WTC11 (cell line): ENCODE measurements at regions not wholly inside any gene's neighbourhood (a gene's known extent, or its start where the extent isn't known, plus 50 kb on each side); places are given as distances from the start of the nearest gene placed in this dataset.

Source experiments
- ATAC-seq: fragments of 200-7000 bp; cut with Tn5 transposase; 2 replicates; pipeline ENCODE4 v1.10.0; 2021; ENCODE audit warnings: mild to moderate bottlenecking, moderate library complexity
- CTCF ChIA-PET: fragments of 300-600 bp; sonication (Branson Sonifier 250); formaldehyde crosslinking; loops from one replicate; lab custom pipeline; 2021; ENCODE audit warnings: antibody characterized with exemption; lab: Charles Lee
- POLR2A ChIA-PET: fragments of 350-600 bp; sonication (Branson Sonifier 250); formaldehyde crosslinking; loops from one replicate; lab custom pipeline; 2021; ENCODE audit warnings: antibody characterized with exemption; lab: Charles Lee
- DNase-seq: peaks from one replicate; pipeline ENCODE4 v3.0.0; 2021; ENCODE audit warnings: low spot score
- H3K27ac Mint-ChIP-seq: 2 replicates; pipeline ENCODE4 v1.8.0; 2021; ENCODE audit warnings: mixed read lengths
- H3K27me3 Mint-ChIP-seq: 2 replicates; pipeline ENCODE4 v1.8.0; 2021; ENCODE audit warnings: low read depth, mild to moderate bottlenecking, moderate library complexity, mixed read lengths
- H3K36me3 Mint-ChIP-seq: 2 replicates; pipeline ENCODE4 v1.8.0; 2021; ENCODE audit warnings: mixed read lengths
- H3K4me1 Mint-ChIP-seq: 2 replicates; pipeline ENCODE4 v1.8.0; 2022; ENCODE audit warnings: mixed read lengths
- H3K4me3 Mint-ChIP-seq: 2 replicates; pipeline ENCODE4 v1.8.0; 2021; ENCODE audit warnings: mild to moderate bottlenecking, moderate library complexity, mixed read lengths
- H3K9me3 Mint-ChIP-seq: 2 replicates; pipeline ENCODE4 v1.8.0; 2021; ENCODE audit warnings: mixed read lengths
- CREM ChIP-seq: sonication (generic); formaldehyde crosslinking; IDR thresholded peaks from 2 replicates; pipeline ENCODE4 v1.8.1; 2022; ENCODE audit warnings: mild to moderate bottlenecking, missing genetic modification reagents, moderate library complexity
- ELF4 ChIP-seq: sonication (generic); formaldehyde crosslinking; IDR thresholded peaks from 2 replicates; pipeline ENCODE4 v1.8.1; 2022; ENCODE audit warnings: low read depth, mild to moderate bottlenecking, moderate library complexity, missing genetic modification reagents
- ETV6 ChIP-seq: sonication (generic); formaldehyde crosslinking; IDR thresholded peaks from 2 replicates; pipeline ENCODE4 v1.8.1; 2022; ENCODE audit warnings: mild to moderate bottlenecking, missing genetic modification reagents
- FOXK1 ChIP-seq: sonication (generic); formaldehyde crosslinking; IDR thresholded peaks from 2 replicates; pipeline ENCODE4 v1.8.0; 2022; ENCODE audit warnings: mild to moderate bottlenecking, moderate library complexity, missing genetic modification reagents
- FOXP1 ChIP-seq: sonication (generic); formaldehyde crosslinking; IDR thresholded peaks from 2 replicates; pipeline ENCODE4 v1.8.0; 2022; ENCODE audit warnings: missing genetic modification reagents, mild to moderate bottlenecking, moderate library complexity, borderline replicate concordance
- GTF2I ChIP-seq: fragments of 250-450 bp; sonication (Bioruptor Pico); conservative IDR thresholded peaks from 2 replicates; pipeline ENCODE4 v1.4.0; 2021; ENCODE audit warnings: mild to moderate bottlenecking
- IRF2 ChIP-seq: sonication (generic); formaldehyde crosslinking; IDR thresholded peaks from 2 replicates; pipeline ENCODE4 v1.8.0; 2022; ENCODE audit warnings: low read depth, missing genetic modification reagents, borderline replicate concordance
- JAZF1 ChIP-seq: fragments of 250-450 bp; sonication (Bioruptor Pico); IDR thresholded peaks from 2 replicates; pipeline ENCODE4 v1.9.0; 2021; ENCODE audit warnings: moderate library complexity, mild to moderate bottlenecking, inconsistent platforms
- KAT7 ChIP-seq: sonication (generic); formaldehyde crosslinking; IDR thresholded peaks from 2 replicates; pipeline ENCODE4 v1.8.1; 2023; ENCODE audit warnings: missing genetic modification reagents, mild to moderate bottlenecking, borderline replicate concordance
- NFATC4 ChIP-seq: fragments of 250-450 bp; sonication (Bioruptor Pico); IDR thresholded peaks from 2 replicates; pipeline ENCODE4 v1.9.0; 2021; ENCODE audit warnings: mild to moderate bottlenecking
- NFYB ChIP-seq: sonication (generic); formaldehyde crosslinking; conservative IDR thresholded peaks from 2 replicates; pipeline ENCODE4 v1.8.0; 2022; ENCODE audit warnings: low read depth, missing genetic modification reagents
- ZNF121 ChIP-seq: sonication (generic); formaldehyde crosslinking; IDR thresholded peaks from 2 replicates; pipeline ENCODE4 v1.8.0; 2023; ENCODE audit warnings: missing genetic modification reagents
- TF ChIP-seq, protein P1 (sequence below): sonication (generic); formaldehyde crosslinking; conservative IDR thresholded peaks from 2 replicates; pipeline ENCODE4 v1.8.1; 2023; ENCODE audit warnings: mild to moderate bottlenecking, low read depth, missing genetic modification reagents, moderate library complexity
- TF ChIP-seq, protein P2 (sequence below): sonication (generic); formaldehyde crosslinking; IDR thresholded peaks from 2 replicates; pipeline ENCODE4 v1.8.1; 2022; ENCODE audit warnings: missing genetic modification reagents, borderline replicate concordance
- TF ChIP-seq, protein P3 (sequence below): fragments of 250-450 bp; sonication (Bioruptor Pico); IDR thresholded peaks from 2 replicates; pipeline ENCODE4 v2.1.2; 2022; ENCODE audit warnings: mild to moderate bottlenecking, moderate library complexity
- TF ChIP-seq, protein P4 (sequence below): sonication (generic); formaldehyde crosslinking; IDR thresholded peaks from 2 replicates; pipeline ENCODE4 v1.8.0; 2023; ENCODE audit warnings: missing genetic modification reagents
- TF ChIP-seq, protein P5 (sequence below): sonication (generic); formaldehyde crosslinking; IDR thresholded peaks from 2 replicates; pipeline ENCODE4 v1.8.0; 2022; ENCODE audit warnings: mild to moderate bottlenecking, missing genetic modification reagents
- TF ChIP-seq, protein P6 (sequence below): fragments of 250-450 bp; sonication (Bioruptor Pico); IDR thresholded peaks from 2 replicates; pipeline ENCODE4 v1.8.0; 2021; ENCODE audit warnings: mild to moderate bottlenecking
- TF ChIP-seq, protein P7 (sequence below): sonication (generic); formaldehyde crosslinking; IDR thresholded peaks from 2 replicates; pipeline ENCODE4 v1.8.1; 2022; ENCODE audit warnings: low read depth, mild to moderate bottlenecking, moderate library complexity, missing genetic modification reagents, borderline replicate concordance
- TF ChIP-seq, protein P8 (sequence below): fragments of 250-450 bp; sonication (Bioruptor Pico); IDR thresholded peaks from 2 replicates; pipeline ENCODE4 v1.9.0; 2021; ENCODE audit warnings: mild to moderate bottlenecking
- TF ChIP-seq, protein P9 (sequence below): sonication (generic); formaldehyde crosslinking; IDR thresholded peaks from 2 replicates; pipeline ENCODE4 v1.8.0; 2023; ENCODE audit warnings: mild to moderate bottlenecking, missing genetic modification reagents

DNA sequence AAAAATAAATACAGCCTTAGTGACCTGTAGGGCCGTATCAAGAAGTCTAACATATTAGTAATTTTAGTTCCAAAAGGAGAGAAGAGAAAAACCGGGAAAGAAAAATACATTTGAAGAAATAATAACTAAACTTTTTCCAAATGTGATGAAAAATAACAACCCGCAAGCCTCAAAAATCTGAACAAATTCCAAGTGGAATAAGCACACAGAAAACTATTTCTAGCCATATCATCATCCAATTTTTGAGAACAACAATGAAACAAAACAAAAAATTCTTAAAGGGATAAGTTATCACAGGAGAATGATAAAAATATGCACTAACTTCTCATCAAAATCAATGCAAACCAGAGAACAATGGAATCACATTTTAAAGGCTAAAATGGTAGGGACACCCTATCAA is 198.1 kb upstream of the PLXNC1 start (continued):
- TF ChIP-seq, protein P1, sequence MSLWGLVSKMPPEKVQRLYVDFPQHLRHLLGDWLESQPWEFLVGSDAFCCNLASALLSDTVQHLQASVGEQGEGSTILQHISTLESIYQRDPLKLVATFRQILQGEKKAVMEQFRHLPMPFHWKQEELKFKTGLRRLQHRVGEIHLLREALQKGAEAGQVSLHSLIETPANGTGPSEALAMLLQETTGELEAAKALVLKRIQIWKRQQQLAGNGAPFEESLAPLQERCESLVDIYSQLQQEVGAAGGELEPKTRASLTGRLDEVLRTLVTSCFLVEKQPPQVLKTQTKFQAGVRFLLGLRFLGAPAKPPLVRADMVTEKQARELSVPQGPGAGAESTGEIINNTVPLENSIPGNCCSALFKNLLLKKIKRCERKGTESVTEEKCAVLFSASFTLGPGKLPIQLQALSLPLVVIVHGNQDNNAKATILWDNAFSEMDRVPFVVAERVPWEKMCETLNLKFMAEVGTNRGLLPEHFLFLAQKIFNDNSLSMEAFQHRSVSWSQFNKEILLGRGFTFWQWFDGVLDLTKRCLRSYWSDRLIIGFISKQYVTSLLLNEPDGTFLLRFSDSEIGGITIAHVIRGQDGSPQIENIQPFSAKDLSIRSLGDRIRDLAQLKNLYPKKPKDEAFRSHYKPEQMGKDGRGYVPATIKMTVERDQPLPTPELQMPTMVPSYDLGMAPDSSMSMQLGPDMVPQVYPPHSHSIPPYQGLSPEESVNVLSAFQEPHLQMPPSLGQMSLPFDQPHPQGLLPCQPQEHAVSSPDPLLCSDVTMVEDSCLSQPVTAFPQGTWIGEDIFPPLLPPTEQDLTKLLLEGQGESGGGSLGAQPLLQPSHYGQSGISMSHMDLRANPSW (CRISPR knock-in tag): no peak
- TF ChIP-seq, protein P2, sequence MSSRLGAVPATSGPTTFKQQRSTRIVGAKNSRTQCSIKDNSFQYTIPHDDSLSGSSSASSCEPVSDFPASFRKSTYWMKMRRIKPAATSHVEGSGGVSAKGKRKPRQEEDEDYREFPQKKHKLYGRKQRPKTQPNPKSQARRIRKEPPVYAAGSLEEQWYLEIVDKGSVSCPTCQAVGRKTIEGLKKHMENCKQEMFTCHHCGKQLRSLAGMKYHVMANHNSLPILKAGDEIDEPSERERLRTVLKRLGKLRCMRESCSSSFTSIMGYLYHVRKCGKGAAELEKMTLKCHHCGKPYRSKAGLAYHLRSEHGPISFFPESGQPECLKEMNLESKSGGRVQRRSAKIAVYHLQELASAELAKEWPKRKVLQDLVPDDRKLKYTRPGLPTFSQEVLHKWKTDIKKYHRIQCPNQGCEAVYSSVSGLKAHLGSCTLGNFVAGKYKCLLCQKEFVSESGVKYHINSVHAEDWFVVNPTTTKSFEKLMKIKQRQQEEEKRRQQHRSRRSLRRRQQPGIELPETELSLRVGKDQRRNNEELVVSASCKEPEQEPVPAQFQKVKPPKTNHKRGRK: no peak
- TF ChIP-seq CREM (CRISPR knock-in tag): no peak
- TF ChIP-seq, protein P3, sequence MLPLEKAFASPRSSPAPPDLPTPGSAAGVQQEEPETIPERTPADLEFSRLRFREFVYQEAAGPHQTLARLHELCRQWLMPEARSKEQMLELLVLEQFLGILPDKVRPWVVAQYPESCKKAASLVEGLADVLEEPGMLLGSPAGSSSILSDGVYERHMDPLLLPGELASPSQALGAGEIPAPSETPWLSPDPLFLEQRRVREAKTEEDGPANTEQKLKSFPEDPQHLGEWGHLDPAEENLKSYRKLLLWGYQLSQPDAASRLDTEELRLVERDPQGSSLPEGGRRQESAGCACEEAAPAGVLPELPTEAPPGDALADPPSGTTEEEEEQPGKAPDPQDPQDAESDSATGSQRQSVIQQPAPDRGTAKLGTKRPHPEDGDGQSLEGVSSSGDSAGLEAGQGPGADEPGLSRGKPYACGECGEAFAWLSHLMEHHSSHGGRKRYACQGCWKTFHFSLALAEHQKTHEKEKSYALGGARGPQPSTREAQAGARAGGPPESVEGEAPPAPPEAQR: no peak
- TF ChIP-seq, protein P4, sequence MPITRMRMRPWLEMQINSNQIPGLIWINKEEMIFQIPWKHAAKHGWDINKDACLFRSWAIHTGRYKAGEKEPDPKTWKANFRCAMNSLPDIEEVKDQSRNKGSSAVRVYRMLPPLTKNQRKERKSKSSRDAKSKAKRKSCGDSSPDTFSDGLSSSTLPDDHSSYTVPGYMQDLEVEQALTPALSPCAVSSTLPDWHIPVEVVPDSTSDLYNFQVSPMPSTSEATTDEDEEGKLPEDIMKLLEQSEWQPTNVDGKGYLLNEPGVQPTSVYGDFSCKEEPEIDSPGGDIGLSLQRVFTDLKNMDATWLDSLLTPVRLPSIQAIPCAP (CRISPR knock-in tag): no peak
- TF ChIP-seq ZNF121: no peak
- TF ChIP-seq FOXP1: no peak
- no peak for TF ChIP-seq GTF2I (CRISPR knock-in tag)
- TF ChIP-seq, protein P5, sequence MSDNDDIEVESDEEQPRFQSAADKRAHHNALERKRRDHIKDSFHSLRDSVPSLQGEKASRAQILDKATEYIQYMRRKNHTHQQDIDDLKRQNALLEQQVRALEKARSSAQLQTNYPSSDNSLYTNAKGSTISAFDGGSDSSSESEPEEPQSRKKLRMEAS (CRISPR knock-in tag): no peak
- no peak for TF ChIP-seq ELF4

DNA sequence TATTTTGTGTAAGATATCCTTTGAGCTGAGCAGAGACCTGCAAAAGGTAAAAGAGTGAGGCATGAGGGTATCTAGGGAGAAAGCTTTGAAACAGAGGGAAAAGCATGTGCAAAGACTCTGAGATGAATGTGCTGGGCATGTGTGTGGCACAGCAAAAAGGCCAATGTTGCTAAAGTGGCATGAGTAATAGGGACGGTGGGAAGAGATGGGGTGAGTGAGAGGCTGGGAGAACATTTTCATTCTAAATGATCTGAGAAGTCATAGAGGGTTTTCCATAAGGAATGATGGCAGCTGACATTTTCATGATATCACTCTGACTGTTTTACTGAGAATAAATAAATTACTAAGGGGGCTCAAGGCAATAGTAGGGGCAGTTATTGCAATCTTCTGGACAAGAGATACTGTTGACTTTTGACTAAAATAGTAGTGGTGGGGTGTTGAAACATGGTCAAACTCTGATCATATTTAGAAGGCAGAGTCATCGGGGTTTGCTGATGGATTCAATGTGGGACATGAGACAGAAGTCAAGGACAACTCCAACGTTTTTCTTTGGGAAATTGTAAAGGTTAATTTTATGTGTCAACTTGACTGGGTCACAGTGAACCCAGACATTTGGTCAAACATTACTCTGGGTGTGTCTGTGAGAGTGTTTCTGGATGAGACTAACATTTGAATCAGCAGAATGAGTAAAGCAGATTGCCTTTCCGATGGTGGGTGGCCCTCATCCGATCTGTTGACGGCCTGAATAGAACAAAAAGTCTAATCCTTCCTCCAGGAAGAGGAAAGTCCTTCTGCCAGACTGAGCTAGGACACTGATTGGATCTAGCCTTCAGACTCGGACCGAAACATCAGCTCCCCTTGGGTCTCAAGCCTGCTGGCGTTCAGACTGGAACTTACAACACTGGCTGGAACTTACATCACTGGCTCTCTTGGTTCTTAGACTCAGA is 193.9 kb upstream of the PLXNC1 start:
- DNase-seq (no peak), ATAC-seq (no peak)
- Mint-ChIP-seq H3K27ac (no peak overlapping the region), H3K4me3 (no peak overlapping the region), H3K9me3 (peaks cover 37% of the 10 kb centered on the region), H3K4me1 (no peaks in the 10 kb centered on the region), H3K36me3 (peaks cover 10% of the 10 kb centered on the region), H3K27me3 (no peaks in the 10 kb centered on the region; the same call in 1 of the 2 replicates)
- ChIA-PET CTCF (no interaction called here), POLR2A (no interaction called here)
- TF ChIP-seq NFATC4 (no peak), KAT7 (CRISPR knock-in tag) (no peak), NFYB (CRISPR knock-in tag) (no peak), IRF2 (CRISPR knock-in tag) (no peak), ETV6 (no peak), JAZF1 (CRISPR knock-in tag) (no peak), FOXK1 (CRISPR knock-in tag) (no peak)
- TF ChIP-seq, protein P6, sequence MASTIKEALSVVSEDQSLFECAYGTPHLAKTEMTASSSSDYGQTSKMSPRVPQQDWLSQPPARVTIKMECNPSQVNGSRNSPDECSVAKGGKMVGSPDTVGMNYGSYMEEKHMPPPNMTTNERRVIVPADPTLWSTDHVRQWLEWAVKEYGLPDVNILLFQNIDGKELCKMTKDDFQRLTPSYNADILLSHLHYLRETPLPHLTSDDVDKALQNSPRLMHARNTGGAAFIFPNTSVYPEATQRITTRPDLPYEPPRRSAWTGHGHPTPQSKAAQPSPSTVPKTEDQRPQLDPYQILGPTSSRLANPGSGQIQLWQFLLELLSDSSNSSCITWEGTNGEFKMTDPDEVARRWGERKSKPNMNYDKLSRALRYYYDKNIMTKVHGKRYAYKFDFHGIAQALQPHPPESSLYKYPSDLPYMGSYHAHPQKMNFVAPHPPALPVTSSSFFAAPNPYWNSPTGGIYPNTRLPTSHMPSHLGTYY (CRISPR knock-in tag): no peak
- TF ChIP-seq, protein P7, sequence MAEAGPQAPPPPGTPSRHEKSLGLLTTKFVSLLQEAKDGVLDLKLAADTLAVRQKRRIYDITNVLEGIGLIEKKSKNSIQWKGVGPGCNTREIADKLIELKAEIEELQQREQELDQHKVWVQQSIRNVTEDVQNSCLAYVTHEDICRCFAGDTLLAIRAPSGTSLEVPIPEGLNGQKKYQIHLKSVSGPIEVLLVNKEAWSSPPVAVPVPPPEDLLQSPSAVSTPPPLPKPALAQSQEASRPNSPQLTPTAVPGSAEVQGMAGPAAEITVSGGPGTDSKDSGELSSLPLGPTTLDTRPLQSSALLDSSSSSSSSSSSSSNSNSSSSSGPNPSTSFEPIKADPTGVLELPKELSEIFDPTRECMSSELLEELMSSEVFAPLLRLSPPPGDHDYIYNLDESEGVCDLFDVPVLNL: no peak
- TF ChIP-seq, protein P8, sequence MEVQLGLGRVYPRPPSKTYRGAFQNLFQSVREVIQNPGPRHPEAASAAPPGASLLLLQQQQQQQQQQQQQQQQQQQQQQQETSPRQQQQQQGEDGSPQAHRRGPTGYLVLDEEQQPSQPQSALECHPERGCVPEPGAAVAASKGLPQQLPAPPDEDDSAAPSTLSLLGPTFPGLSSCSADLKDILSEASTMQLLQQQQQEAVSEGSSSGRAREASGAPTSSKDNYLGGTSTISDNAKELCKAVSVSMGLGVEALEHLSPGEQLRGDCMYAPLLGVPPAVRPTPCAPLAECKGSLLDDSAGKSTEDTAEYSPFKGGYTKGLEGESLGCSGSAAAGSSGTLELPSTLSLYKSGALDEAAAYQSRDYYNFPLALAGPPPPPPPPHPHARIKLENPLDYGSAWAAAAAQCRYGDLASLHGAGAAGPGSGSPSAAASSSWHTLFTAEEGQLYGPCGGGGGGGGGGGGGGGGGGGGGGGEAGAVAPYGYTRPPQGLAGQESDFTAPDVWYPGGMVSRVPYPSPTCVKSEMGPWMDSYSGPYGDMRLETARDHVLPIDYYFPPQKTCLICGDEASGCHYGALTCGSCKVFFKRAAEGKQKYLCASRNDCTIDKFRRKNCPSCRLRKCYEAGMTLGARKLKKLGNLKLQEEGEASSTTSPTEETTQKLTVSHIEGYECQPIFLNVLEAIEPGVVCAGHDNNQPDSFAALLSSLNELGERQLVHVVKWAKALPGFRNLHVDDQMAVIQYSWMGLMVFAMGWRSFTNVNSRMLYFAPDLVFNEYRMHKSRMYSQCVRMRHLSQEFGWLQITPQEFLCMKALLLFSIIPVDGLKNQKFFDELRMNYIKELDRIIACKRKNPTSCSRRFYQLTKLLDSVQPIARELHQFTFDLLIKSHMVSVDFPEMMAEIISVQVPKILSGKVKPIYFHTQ (CRISPR knock-in tag): no peak
- TF ChIP-seq, protein P9, sequence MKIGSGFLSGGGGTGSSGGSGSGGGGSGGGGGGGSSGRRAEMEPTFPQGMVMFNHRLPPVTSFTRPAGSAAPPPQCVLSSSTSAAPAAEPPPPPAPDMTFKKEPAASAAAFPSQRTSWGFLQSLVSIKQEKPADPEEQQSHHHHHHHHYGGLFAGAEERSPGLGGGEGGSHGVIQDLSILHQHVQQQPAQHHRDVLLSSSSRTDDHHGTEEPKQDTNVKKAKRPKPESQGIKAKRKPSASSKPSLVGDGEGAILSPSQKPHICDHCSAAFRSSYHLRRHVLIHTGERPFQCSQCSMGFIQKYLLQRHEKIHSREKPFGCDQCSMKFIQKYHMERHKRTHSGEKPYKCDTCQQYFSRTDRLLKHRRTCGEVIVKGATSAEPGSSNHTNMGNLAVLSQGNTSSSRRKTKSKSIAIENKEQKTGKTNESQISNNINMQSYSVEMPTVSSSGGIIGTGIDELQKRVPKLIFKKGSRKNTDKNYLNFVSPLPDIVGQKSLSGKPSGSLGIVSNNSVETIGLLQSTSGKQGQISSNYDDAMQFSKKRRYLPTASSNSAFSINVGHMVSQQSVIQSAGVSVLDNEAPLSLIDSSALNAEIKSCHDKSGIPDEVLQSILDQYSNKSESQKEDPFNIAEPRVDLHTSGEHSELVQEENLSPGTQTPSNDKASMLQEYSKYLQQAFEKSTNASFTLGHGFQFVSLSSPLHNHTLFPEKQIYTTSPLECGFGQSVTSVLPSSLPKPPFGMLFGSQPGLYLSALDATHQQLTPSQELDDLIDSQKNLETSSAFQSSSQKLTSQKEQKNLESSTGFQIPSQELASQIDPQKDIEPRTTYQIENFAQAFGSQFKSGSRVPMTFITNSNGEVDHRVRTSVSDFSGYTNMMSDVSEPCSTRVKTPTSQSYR (CRISPR knock-in tag): no peak
